ENCODE measurements at regions not wholly inside any gene's neighbourhood (a gene's known extent, or its start where the extent isn't known, plus 50 kb on each side); places are given as distances from the start of the nearest gene placed in this dataset.

- TF ChIP-seq MAX (CRISPR knock-in tag; IDR thresholded peaks at IDR 0.05), result no peak
- no peak for TF ChIP-seq CREB1 (CRISPR knock-in tag; IDR thresholded peaks at IDR 0.05)
- TF ChIP-seq, protein P1, sequence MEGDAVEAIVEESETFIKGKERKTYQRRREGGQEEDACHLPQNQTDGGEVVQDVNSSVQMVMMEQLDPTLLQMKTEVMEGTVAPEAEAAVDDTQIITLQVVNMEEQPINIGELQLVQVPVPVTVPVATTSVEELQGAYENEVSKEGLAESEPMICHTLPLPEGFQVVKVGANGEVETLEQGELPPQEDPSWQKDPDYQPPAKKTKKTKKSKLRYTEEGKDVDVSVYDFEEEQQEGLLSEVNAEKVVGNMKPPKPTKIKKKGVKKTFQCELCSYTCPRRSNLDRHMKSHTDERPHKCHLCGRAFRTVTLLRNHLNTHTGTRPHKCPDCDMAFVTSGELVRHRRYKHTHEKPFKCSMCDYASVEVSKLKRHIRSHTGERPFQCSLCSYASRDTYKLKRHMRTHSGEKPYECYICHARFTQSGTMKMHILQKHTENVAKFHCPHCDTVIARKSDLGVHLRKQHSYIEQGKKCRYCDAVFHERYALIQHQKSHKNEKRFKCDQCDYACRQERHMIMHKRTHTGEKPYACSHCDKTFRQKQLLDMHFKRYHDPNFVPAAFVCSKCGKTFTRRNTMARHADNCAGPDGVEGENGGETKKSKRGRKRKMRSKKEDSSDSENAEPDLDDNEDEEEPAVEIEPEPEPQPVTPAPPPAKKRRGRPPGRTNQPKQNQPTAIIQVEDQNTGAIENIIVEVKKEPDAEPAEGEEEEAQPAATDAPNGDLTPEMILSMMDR (IDR thresholded peaks at IDR 0.05), result no peak
- TF ChIP-seq ZNF138 (CRISPR knock-in tag; conservative IDR thresholded peaks at IDR 0.05), result no peak
- TF ChIP-seq FOXP1 (CRISPR knock-in tag; IDR thresholded peaks at IDR 0.05; ENCODE audit: borderline replicate concordance), result no peak
- no peak for TF ChIP-seq TP53 (CRISPR knock-in tag; IDR thresholded peaks at IDR 0.05)
- no peak for TF ChIP-seq E2F4 (CRISPR knock-in tag; IDR thresholded peaks at IDR 0.05; ENCODE audit: borderline replicate concordance, low read depth)
These were observed 89.6 kb downstream of the ZNF280B start for GRCh38 chr22:22418957-22419356.
